K562 (cell line): ENCODE measurements at regions not wholly inside any gene's neighbourhood (a gene's known extent, or its start where the extent isn't known, plus 50 kb on each side); places are given as distances from the start of the nearest gene placed in this dataset.
A peak's percentile ranks its signal among the peaks of the same experiment; 100 is the strongest.

Source experiments
- ATAC-seq: fragments of 200-7000 bp; cut with Tn5 transposase; 3 replicates; pipeline ENCODE4 v1.9.1; 2020; ENCODE audit warnings: moderate library complexity
- BruUV-seq: library from RNA; stranded (reverse); fragments of 400-500 nt; replicated peaks from 2 replicates; lab custom pipeline; 2021; lab: Mats Ljungman, UMichigan
- CTCF ChIA-PET: fragments of 300-600 bp; formaldehyde crosslinking; extraction: SDS; loops from one replicate; lab custom pipeline; 2021; ENCODE audit warnings: low intra/inter-chr PET ratio; lab: Yijun Ruan, JAX
- POLR2A ChIA-PET: fragments of 300-600, 350-650 bp; sonication (Branson Sonifier 250); formaldehyde crosslinking; extraction: SDS; loops from one replicate; lab custom pipeline; 2021; ENCODE audit warnings: antibody characterized with exemption, inconsistent platforms; lab: Yijun Ruan, JAX
- DNase-seq, 4 experiments: peaks; one replicate each; pipeline versions ENCODE4 v3.0.0 to v3.0.0-alpha.2; 2011 to 2018; ENCODE audit warnings: low spot score in 3 of 4, mixed read lengths in 3 of 4; ENCODE audit errors: extremely low read depth in 1 of 4
- FAIRE-seq: peaks from 2 replicates; lab custom pipeline; 2011; peaks lifted over from hg19 to GRCh38; lab: Jason Lieb, UNC
- H2AFZ ChIP-seq: 2 replicates; pipeline ENCODE4 v1.6.0; 2011; ENCODE audit warnings: low read depth, low read length, control low read depth, inconsistent platforms
- H3K27ac ChIP-seq: fragments of 200-600 bp; 3 replicates; pipeline ENCODE4 v1.8.0; 2011; ENCODE audit warnings: low read depth, mild to moderate bottlenecking, control low read depth, inconsistent platforms, low read length, moderate library complexity, mixed read lengths; ENCODE audit errors: extremely low read depth
- H3K27me3 ChIP-seq, 2 experiments: fragments of 300-600 bp in 1 of 2; 2 replicates in 1 of 2; 3 replicates in 1 of 2; pipeline versions ENCODE4 v1.6.0 to v1.8.0; 2011; ENCODE audit warnings: inconsistent platforms in 2 of 2, low read length in 2 of 2, mild to moderate bottlenecking in 1 of 2, mixed read lengths in 1 of 2, moderate library complexity in 1 of 2; ENCODE audit not compliant: control insufficient read depth in 2 of 2, insufficient read depth in 2 of 2
- H3K36me3 ChIP-seq: fragments of 300-600 bp; 3 replicates; pipeline ENCODE4 v1.8.0; 2011; ENCODE audit warnings: mild to moderate bottlenecking, low read length, inconsistent platforms; ENCODE audit not compliant: control insufficient read depth, insufficient read depth
- H3K4me1 ChIP-seq, 2 experiments: fragments of 200-600 bp in 1 of 2; replicated peaks in 1 of 2; 2 replicates in 1 of 2; 3 replicates in 1 of 2; pipeline versions ENCODE4 v1.5.1 to v1.8.0; 2011; ENCODE audit warnings: inconsistent platforms in 2 of 2, low read length in 2 of 2, mild to moderate bottlenecking in 1 of 2, mixed read lengths in 1 of 2, moderate library complexity in 1 of 2; ENCODE audit not compliant: control insufficient read depth in 2 of 2, insufficient read depth in 2 of 2
- H3K4me2 ChIP-seq: 2 replicates; pipeline ENCODE4 v1.6.1; 2011; ENCODE audit warnings: low read length, control low read depth, inconsistent platforms, mixed read lengths; ENCODE audit not compliant: insufficient read depth
- H3K4me3 ChIP-seq: fragments of 200-600 bp; sonication (generic), shearing (Covaris generic); 2 replicates; pipeline ENCODE4 v1.5.1; 2016; ENCODE audit warnings: control low read depth, inconsistent platforms
- H3K79me2 ChIP-seq: fragments of 200-600 bp; 3 replicates; pipeline ENCODE4 v1.8.0; 2011; ENCODE audit warnings: low read length, inconsistent platforms; ENCODE audit not compliant: control insufficient read depth, insufficient read depth
- H3K9ac ChIP-seq, 2 experiments: 2 replicates each; pipeline versions ENCODE4 v1.6.0 to v1.6.1; 2011; ENCODE audit warnings: low read depth in 2 of 2, low read length in 2 of 2, control low read depth in 1 of 2, inconsistent platforms in 1 of 2, mild to moderate bottlenecking in 1 of 2, mixed read lengths in 1 of 2; ENCODE audit not compliant: insufficient read depth in 1 of 2
- H3K9me1 ChIP-seq: one replicate; pipeline ENCODE4 v1.6.0; 2011; ENCODE audit warnings: inconsistent platforms, mild to moderate bottlenecking, low read length, moderate library complexity; ENCODE audit not compliant: control insufficient read depth, insufficient read depth
- H3K9me3 ChIP-seq: replicated peaks from 2 replicates; pipeline ENCODE4 v1.5.1; 2011; ENCODE audit warnings: low read depth, low read length, inconsistent platforms; ENCODE audit not compliant: control insufficient read depth, insufficient read depth
- H4K20me1 ChIP-seq: replicated peaks from 2 replicates; pipeline ENCODE4 v1.6.1; 2011; ENCODE audit warnings: low read length, inconsistent platforms, mixed read lengths; ENCODE audit not compliant: control insufficient read depth, insufficient read depth
- ELF4 ChIP-seq: fragments of 450-650 bp; formaldehyde crosslinking; IDR thresholded peaks from 2 replicates; pipeline ENCODE4 v1.4.0; 2022; ENCODE audit warnings: missing genetic modification characterization
- HDAC1 ChIP-seq, 2 experiments: fragments of 450-650 bp; IDR thresholded peaks; 2 replicates each; pipeline ENCODE4 v1.6.1; 2016 to 2017; ENCODE audit warnings: inconsistent platforms in 1 of 2, mild to moderate bottlenecking in 1 of 2, moderate library complexity in 1 of 2
- HINFP ChIP-seq: fragments of 450-650 bp; conservative IDR thresholded peaks from 2 replicates; pipeline ENCODE4 v1.6.1; 2016; ENCODE audit warnings: missing genetic modification characterization, low read depth, mild to moderate bottlenecking, control low read depth, missing compliant biosample characterization
- IFI16 ChIP-seq: fragments of 250-450 bp; sonication (Bioruptor Pico); IDR thresholded peaks from 2 replicates; pipeline ENCODE4 v2.1.2; 2022; ENCODE audit warnings: mild to moderate bottlenecking, inconsistent platforms
- THRB ChIP-seq: fragments of 450-650 bp; formaldehyde crosslinking; conservative IDR thresholded peaks from 2 replicates; pipeline ENCODE4 v1.4.0; 2022; ENCODE audit warnings: mild to moderate bottlenecking, missing genetic modification characterization
- ZBTB26 ChIP-seq: fragments of 450-650 bp; formaldehyde crosslinking; IDR thresholded peaks from 2 replicates; pipeline ENCODE4 v1.4.0; 2022; ENCODE audit warnings: missing genetic modification characterization
- WGBS: fragments of 100-300 bp; shearing (Covaris generic); methylation state at CpG from one replicate; pipeline ENCODE4 v1.1.6; 2016; ENCODE audit warnings: low coverage, mixed read lengths; ENCODE audit not compliant: insufficient coverage; ENCODE audit errors: missing lambda C conversion rate; 5-methylcytosine and 5-hydroxymethylcytosine counted together
- in situ Hi-C: fragments of 300-500 bp; cut with MboI; formaldehyde crosslinking; loops from 4 replicates; pipeline ENCODE4 v1.15.0; 2018; ENCODE audit warnings: inconsistent platforms, mixed read lengths
- intact Hi-C: fragments of 100-400 bp; cut with micrococcal nuclease; formaldehyde crosslinking; loops from 2 replicates; pipeline ENCODE4 v1.14.2; 2022

GRCh38 chr16:86909359-86910160, 331.2 kb downstream of the FOXL1 start:
- ChIA-PET POLR2A (no interaction called here), CTCF (no interaction called here)
- H3K4me2 ChIP-seq: no peak overlapping the region
- H3K27ac ChIP-seq: no peak overlapping the region
- H2AFZ ChIP-seq: no peak overlapping the region
- no peaks in the 10 kb centered on the region; the same call in 1 of the 2 replicates for H4K20me1 ChIP-seq
- H3K27me3 ChIP-seq: peaks cover 8 to 35% of the 10 kb centered on the region in 2 experiments; a peak in 3 of 5 replicates
- H3K4me1 ChIP-seq: no peaks in the 10 kb centered on the region
- intact Hi-C loops (no loop called here), in situ Hi-C loops (no loop called here)
- FAIRE-seq (peak; percentile 40), DNase-seq (no peak), ATAC-seq (no peak)
- no peak overlapping the region for H3K4me3 ChIP-seq
- TF ChIP-seq ZBTB26 (CRISPR knock-in tag) (0 out of 2 replicates have a peak, but pooled peaks have one; percentile 67), HDAC1 (IDR thresholded peaks at IDR 0.05) (no peak), HINFP (tag) (no peak), IFI16 (no peak), ELF4 (CRISPR knock-in tag) (peak; percentile 62; the same call in 1 of the 2 replicates), THRB (0 out of 2 replicates have a peak, but pooled peaks have one; percentile 38)
- H3K79me2 ChIP-seq: no peaks in the 10 kb centered on the region
- H3K36me3 ChIP-seq: no peaks in the 10 kb centered on the region
- BruUV-seq: no TSS peak
- H3K9me3 ChIP-seq: no peaks in the 10 kb centered on the region; the same call in 1 of the 2 replicates
- WGBS: 5% methylated on average over 19 of the region's 19 CpGs
- no peaks in the 10 kb centered on the region for H3K9me1 ChIP-seq
- H3K9ac ChIP-seq: no peak overlapping the region
